Astrocyte of the hippocampus (primary cell): ENCODE measurements at regions not wholly inside any gene's neighbourhood (a gene's known extent, or its start where the extent isn't known, plus 50 kb on each side); places are given as distances from the start of the nearest gene placed in this dataset.
"Not testable (repeated sequence)": the region's sequence is repeated elsewhere in the genome, so short reads cannot be mapped to it uniquely, and the experiment has no call there.

Experiments
- DNase-seq: peaks from one replicate; pipeline ENCODE4 v3.0.0; 2011; ENCODE audit warnings: low read depth, low spot score

DNA sequence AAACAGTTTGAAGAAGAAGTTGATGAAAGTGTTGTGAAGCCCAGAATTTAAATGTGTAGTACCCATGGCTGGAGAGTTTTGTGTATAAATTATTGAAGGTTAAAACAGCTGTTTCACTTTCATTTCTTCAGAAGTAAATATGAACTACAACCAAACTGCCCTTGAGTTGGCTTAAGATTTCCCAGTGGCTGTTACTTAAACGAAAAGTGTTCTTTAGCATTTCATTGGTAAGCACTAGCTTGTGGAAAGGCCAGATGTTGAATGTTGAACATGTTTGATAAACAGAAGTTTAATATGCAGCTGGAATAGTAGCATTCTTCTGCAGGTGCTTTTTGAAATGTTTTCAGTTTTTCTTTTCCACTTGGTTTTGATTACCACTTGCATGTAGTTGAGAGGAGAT is 83.2 kb upstream of the TNRC6B start:
- DNase-seq: no peak

DNA sequence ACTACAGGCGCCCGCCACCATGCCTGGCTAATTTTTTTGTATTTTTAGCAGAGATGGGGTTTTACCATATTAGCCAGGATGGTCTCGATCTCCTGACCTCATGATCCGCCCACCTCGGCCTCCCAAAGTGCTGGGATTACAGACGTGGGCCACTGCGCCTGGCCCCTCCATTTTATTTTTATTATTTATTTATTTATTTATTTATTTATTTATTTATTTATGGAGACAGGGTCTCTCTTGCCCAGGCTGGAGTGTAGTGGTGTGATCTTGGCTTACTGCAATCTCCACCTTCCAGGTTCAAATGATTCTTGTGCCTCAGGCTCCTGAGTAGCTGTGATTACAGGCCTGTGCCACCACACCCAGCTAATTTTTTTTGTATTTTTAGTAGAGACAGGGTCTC is 77.8 kb upstream of the TNRC6B start:
- not testable (repeated sequence) for DNase-seq

DNA sequence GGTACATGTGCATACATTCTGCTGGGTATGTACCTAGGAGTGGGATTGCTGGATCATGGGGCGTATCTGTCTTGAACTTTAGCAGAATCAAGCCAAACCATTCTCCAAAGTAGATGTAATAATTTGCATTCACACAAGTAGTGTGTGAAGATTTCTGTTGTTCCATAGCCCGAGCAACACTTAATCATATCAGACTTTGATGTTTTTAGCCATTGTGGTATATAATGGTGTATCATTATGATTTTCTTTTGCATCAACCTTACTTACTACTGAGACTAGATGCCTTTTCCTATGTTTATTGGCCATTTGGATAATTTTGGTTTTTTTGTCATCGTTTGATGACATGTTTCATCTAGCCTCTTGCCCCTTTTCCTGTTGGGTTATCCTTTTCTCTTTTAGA is 72.0 kb upstream of the TNRC6B start:
- no peak for DNase-seq

DNA sequence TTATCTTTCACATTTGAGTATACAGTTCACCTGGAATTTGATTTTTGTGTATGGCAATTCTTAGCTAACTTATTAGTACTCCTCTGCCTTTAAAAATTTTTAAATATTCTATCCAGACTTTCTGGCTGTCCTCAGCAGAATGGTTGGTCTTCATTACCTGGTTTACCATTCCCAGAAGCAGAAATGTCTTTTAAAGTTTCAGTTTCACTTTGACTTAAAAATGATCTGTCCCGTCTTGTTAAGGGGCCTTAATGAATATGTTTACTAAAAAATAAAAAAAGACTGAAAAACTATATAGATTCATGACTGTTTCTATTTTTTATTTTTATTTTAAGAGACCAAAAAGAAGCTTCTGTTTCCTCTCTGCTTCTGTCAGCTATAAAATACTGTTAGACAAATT is 70.5 kb upstream of the TNRC6B start:
- DNase-seq: no peak

DNA sequence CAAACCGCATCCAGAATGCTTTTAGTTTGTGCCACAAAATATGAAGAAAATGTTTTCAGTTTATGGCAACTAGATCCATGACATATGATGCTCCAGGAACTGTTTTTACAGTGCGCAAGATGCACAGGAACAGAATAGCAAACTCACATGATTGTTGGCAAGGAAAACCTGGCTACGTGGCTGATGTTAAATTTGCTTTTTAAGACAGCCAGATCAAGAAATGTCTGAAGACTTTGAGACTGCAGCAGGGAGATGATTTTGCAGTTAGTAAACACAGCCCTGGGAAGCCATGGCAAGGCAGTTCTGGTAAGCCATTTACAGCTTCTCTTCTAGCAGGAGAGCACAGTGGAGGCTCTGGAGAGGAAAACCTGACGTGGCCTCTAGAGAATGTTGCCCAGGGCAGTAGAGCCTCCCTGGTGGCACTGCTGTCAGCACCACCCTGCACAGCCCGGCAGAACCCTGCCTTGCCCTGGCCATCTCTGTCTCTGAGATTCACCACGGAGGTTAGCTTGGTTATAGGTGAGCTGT is 69.8 kb upstream of the TNRC6B start:
- DNase-seq: no peak

DNA sequence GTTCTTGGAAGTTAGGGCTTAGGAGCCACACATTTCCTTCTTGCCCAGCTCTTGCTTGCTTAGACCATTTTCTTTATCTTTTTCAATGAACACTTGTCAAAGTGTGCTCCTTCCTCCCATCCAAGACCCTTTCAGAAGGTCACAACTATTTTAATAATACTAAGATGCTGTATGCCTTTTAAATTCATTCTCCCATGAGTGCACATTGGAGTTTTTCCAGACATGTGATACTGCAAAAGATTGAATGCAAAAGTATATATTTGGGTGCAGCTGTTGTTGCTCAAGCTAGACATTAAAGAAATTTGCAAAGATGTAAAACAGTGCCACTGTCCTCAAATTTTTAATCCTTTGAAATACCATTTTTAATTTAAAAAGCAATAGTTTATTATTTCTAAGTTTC is 69.3 kb upstream of the TNRC6B start:
- DNase-seq: no peak

DNA sequence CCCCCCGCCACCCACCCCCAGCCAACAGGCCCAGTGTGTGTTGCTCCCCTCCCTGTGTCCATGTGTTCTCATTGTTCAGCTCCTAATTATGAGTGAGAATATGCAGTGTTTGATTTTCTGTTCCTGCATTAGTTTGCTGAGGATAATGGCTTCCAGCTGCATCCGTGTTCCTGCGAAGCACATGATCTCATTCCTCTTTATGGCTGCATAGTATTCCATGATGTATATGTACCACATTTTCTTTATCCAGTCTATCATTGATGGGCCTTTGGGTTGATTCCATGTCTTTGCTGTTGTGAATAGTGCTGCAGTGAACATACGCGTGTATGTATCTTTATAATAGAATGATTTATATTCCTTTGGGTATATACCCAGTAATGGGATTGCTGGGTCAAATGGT is 68.8 kb upstream of the TNRC6B start:
- not testable (repeated sequence) for DNase-seq

DNA sequence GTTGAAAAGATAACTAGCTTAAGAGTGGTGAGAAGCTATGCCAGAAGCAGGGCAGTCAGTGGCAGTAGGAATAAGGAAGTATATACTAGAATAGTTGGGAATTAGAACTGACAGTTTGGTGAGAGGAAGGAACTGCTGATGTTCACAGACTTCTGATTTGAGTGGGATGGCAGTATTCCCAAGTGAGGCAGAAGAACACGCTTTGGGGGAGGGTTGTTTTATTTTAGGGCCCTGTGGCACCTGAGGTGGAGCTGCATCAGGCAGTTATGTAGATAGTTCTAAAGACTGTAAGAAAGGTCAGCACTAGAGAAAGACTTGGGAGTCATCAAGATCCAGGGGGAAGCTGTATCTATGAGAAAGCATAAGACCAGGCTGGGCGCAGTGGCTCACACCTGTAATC is 66.3 kb upstream of the TNRC6B start:
- no peak for DNase-seq

DNA sequence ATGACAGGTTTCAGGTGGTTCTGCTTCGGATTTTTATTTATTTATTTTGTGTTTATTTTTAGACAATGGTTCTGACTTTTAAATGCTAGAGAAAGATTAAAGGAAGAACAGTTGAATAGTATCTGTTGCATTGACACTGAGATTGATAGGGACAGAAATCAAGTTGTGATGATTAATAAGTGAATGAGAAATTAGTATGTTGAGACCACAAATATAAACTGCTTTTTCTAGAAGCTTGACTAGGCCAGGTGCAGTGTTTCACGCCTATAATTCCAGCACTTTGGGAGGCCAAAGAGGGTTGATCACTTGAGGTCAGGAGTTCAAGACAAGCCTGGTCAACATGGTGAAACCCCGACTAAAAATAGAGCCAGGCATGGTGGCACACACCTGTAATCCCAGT is 65.1 kb upstream of the TNRC6B start:
- DNase-seq: no peak

DNA sequence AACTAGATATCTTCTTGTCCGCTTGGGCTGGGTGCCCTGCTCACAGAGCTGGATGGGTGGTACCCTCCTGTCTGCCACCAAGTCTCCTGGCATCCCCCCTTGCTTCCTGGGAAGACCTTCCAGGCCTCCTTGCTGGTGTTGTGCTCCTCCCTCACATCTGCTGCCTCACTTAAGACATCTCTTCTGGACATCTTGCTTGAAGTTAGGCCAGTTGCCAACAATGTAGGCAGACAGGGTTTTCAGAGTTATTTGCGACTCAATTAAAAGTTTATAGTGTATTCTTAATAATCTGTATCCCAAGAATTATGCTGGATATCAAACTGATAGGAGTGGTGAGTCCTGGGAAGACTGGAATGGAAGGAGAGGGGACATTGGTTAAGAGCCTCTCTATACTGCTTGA is 64.0 kb upstream of the TNRC6B start:
- no peak for DNase-seq

DNA sequence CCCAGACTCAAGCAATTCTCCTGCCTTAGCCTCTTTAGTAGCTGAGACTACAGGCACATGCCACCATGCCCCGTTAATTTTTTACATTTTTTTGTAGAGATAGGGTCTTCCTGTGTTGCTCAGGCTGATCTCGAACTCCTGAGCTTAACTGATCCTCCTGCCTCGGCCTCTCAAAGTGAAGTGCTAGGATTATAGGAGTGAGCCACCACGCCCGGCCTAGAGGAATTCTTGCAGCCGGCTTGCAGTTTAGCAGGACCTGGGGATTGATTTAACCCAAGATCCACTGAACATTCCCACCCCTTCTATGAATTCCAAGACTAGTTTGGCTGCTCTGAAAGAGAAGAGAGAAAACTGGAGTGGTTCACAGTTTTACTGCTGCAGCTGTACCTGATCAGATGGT is 63.3 kb upstream of the TNRC6B start:
- no peak for DNase-seq

DNA sequence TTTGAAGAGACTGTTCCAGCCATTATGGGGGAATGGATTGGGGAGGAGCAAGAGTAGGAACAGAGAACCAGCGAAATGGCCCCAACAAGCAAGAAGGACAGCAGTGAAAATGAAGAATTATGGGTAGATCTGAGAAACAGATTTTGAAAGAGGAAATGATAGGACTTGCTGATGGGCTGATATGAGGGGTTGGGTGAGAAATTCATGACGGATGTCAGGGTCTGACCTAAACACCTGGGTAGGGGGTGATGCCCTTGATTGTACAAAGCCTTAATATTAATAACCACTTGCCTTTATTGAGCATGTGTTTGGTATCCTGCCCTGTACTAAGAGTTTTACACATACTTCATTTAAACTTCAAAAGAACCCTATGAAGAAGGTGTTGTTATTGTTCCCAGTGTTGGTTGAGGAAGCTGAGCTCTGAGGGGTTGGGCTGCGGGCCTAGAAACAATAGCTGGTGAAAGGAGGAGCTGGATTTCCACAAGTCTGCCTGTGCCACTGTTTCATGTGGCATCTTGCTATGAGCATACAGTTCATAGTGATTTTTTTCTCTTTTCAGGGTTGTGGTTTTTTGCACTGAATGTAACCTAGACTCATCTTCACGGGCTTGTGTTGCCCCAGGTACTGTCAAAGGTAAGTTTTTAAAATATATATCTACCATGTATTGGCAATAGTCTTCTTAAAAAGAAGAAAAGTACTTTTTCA is 61.1 kb upstream of the TNRC6B start:
- no peak for DNase-seq

DNA sequence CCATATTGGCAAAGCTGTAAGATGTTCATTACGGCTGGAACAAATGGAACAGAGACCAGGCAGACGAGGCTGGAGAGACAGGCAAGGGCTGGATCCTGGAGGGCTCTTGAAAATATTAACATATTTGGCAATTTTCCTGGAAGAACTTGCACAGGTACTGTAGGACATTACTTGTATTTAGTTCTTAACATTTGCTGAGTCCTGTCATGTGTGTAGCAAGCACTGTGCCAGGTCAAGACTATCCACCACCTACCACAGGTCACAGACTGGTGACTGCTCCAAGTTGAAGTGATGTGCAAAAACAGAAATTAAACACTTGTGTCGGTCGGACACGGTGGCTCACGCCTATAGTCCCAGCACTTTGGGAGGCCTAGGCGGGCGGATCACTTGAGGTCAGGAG is 58.7 kb upstream of the TNRC6B start:
- DNase-seq: no peak

DNA sequence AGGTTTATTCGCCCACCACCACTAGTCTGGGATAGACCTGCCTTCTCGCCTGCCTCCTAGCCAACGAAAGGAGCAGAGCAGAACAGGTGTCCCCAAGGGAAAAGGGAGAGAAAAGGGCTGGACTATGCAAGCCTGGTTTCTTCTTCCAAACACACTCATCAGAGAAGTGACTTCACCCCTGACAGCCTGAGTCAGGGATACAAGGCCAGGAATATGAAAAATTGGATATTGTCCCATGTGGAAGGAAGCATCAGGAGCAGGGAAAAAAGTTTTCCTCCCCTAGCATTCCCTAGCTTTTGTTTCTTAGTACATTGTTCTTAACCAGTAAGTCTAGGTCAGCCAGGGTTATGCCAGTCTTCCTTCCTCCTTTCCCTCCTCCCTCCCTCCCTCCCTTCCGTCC is 56.9 kb upstream of the TNRC6B start:
- DNase-seq: no peak

DNA sequence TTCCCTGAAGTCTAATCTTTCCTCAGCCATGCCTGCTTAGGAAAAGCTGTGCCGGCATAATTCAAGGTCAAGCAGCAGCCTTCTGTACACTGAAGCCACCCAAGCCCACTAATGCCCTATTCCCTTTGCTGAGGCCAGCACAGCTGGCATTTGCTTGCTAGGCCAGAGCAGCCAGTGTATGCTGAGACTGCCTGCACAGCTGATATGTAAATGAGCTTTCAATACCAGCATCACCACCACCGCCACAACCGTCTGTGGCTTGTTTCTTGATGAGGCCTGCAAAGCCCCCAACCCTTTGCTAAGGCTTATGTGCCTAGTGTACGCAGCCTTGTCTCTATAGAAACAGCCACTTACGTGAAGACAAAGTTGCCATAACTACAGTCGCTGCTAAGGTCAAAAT is 56.3 kb upstream of the TNRC6B start:
- peak; percentile 14 for DNase-seq

DNA sequence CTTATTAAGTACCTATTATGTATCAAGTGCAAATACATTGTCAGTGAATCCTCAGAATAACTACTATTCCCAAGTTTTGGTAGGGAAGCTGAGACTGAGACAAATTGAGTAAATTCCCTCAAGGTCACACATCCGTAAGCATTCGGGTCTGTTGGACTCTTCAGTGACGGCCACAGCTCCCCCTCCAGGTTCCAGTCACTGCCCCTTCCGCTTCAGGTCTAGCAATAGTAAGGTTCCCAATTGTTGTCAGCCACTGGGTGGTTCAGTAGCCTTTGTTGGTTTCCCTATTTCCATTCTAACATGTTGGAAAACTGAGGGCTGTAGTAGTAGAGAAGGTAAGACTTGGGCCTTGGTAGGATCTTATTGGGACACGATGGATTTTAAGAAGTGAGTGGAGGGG is 54.9 kb upstream of the TNRC6B start:
- DNase-seq: no peak

DNA sequence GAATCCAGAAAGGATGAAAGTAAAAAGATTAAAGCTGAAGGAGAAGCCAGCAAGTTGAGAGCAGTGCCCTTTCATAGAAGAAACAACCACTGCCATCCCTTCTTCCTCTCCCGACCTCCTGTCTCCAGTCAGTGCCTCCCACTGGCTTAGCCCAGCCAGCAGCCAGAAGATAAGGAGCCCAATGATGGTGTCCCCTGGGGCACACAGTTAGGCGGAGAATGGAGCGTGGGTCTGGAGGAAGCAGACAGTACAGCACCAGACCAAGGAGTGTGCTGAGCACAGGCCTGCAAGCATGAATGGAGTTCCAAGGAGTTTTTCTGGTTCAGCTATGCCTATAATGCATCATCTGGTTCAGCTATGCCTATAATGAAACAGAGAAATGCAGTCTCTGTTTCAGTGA is 54.3 kb upstream of the TNRC6B start:
- DNase-seq: no peak
